ENCODE measurements at regions not wholly inside any gene's neighbourhood (a gene's known extent, or its start where the extent isn't known, plus 50 kb on each side); places are given as distances from the start of the nearest gene placed in this dataset.

GRCh38 chr14:98082833-98083232 lies 1189.2 kb downstream of the BCL11B start:
- no peak for TF ChIP-seq CTCF (IDR thresholded peaks at IDR 0.05)
- TF ChIP-seq POLR2AphosphoS5 (IDR thresholded peaks at IDR 0.05), result no peak
- TF ChIP-seq EP300 (IDR thresholded peaks at IDR 0.05), result no peak
- TF ChIP-seq POLR2A (IDR thresholded peaks at IDR 0.05), result no peak

Data from suprapubic skin (tissue), 4 donors.